ENCODE measurements at regions not wholly inside any gene's neighbourhood (a gene's known extent, or its start where the extent isn't known, plus 50 kb on each side); places are given as distances from the start of the nearest gene placed in this dataset.
A peak's percentile ranks its signal among the peaks of the same experiment; 100 is the strongest.
"Not testable (repeated sequence)": the region's sequence is repeated elsewhere in the genome, so short reads cannot be mapped to it uniquely, and the experiment has no call there.

- H3K36me3 Mint-ChIP-seq = peaks cover 11 to 21% of the 10 kb centered on the region in 2 donors
- H3K4me3 Mint-ChIP-seq = no peak overlapping the region
- peaks cover 10 to 32% (median 22%) of the 10 kb centered on the region in 7 donors for H3K9me3 Mint-ChIP-seq
- DNase-seq = no peak
- peaks cover 21 to 44% (median 36%) of the 10 kb centered on the region in 3 donors for H3K27me3 Mint-ChIP-seq
- H3K27ac Mint-ChIP-seq = no peak overlapping the region
- no peak for ATAC-seq (ENCODE audit: low read depth in 2 of 2)
- no peaks in the 10 kb centered on the region for H3K4me1 Mint-ChIP-seq
Measured at GRCh38 chr2:100692906-100693305, 127.0 kb upstream of the NPAS2 start.

GRCh38 chr2:100699131-100699530, 120.8 kb upstream of the NPAS2 start:
- DNase-seq (no peak), ATAC-seq (ENCODE audit: low read depth in 2 of 2) (no peak)
- Mint-ChIP-seq H3K4me3 (no peak overlapping the region), H3K4me1 (no peaks in the 10 kb centered on the region), H3K36me3 (peaks cover 11 to 24% of the 10 kb centered on the region in 2 donors), H3K9me3 (peaks cover 12 to 46% (median 26%) of the 10 kb centered on the region in 7 donors), H3K27me3 (peaks cover 21 to 24% (median 23%) of the 10 kb centered on the region in 3 donors), H3K27ac (peak overlapping the region in 1 of 6 donors; percentile 10)

GRCh38 chr2:100702438-100703109, 117.4 kb upstream of the NPAS2 start:
- H3K27ac Mint-ChIP-seq = peak overlapping the region in 1 of 6 donors; percentile 17
- peaks cover 23 to 35% (median 31%) of the 10 kb centered on the region in 3 donors for H3K27me3 Mint-ChIP-seq
- H3K4me3 Mint-ChIP-seq = no peak overlapping the region
- DNase-seq = no peak
- no peak for ATAC-seq (ENCODE audit: low read depth in 2 of 2)
- H3K4me1 Mint-ChIP-seq = no peaks in the 10 kb centered on the region
- H3K36me3 Mint-ChIP-seq = peaks cover 0 to 8% of the 10 kb centered on the region in 2 donors
- peaks cover under 1 to 18% (median 8%) of the 10 kb centered on the region in 7 donors for H3K9me3 Mint-ChIP-seq

- Mint-ChIP-seq H3K4me1 (no peaks in the 10 kb centered on the region), H3K27me3 (peaks cover 23 to 39% (median 31%) of the 10 kb centered on the region in 3 donors), H3K36me3 (peaks cover 0 to 7% of the 10 kb centered on the region in 2 donors), H3K27ac (no peak overlapping the region), H3K4me3 (no peak overlapping the region), H3K9me3 (peaks cover 0 to 12% (median 8%) of the 10 kb centered on the region in 7 donors)
- DNase-seq (no peak), ATAC-seq (ENCODE audit: low read depth in 2 of 2) (no peak)
Measured at GRCh38 chr2:100703213-100703612, 116.7 kb upstream of the NPAS2 start.

- DNase-seq (no peak), ATAC-seq (ENCODE audit: low read depth in 2 of 2) (no peak)
- no peaks in the 10 kb centered on the region for H3K4me1 Mint-ChIP-seq
- H3K9me3 Mint-ChIP-seq = peaks cover 0 to 10% (median 4%) of the 10 kb centered on the region in 7 donors
- peaks cover 0 to 7% of the 10 kb centered on the region in 2 donors for H3K36me3 Mint-ChIP-seq
- H3K4me3 Mint-ChIP-seq = no peak overlapping the region
- no peak overlapping the region for H3K27ac Mint-ChIP-seq
- H3K27me3 Mint-ChIP-seq = peaks cover 23 to 39% (median 31%) of the 10 kb centered on the region in 3 donors
Measured at GRCh38 chr2:100703739-100704138, 116.2 kb upstream of the NPAS2 start.

GRCh38 chr2:100704156-100704555, 115.8 kb upstream of the NPAS2 start:
- Mint-ChIP-seq H3K36me3 (peaks cover 0 to 7% of the 10 kb centered on the region in 2 donors), H3K4me1 (no peaks in the 10 kb centered on the region), H3K9me3 (peaks cover 0 to 10% (median 4%) of the 10 kb centered on the region in 7 donors), H3K27me3 (peaks cover 23 to 39% (median 31%) of the 10 kb centered on the region in 3 donors), H3K4me3 (no peak overlapping the region), H3K27ac (peak overlapping the region in 1 of 6 donors; percentile 22)
- no peak for ATAC-seq (ENCODE audit: low read depth in 2 of 2)
- no peak for DNase-seq

GRCh38 chr2:100704711-100705110, 115.2 kb upstream of the NPAS2 start:
- Mint-ChIP-seq H3K36me3 (peaks cover 0 to 7% of the 10 kb centered on the region in 2 donors), H3K4me3 (no peak overlapping the region), H3K9me3 (peaks cover 0 to 10% (median 4%) of the 10 kb centered on the region in 7 donors), H3K27ac (no peak overlapping the region), H3K4me1 (no peaks in the 10 kb centered on the region), H3K27me3 (peaks cover 23 to 39% (median 29%) of the 10 kb centered on the region in 3 donors)
- no peak for ATAC-seq (ENCODE audit: low read depth in 2 of 2)
- DNase-seq = no peak

- Mint-ChIP-seq H3K4me1 (no peaks in the 10 kb centered on the region), H3K9me3 (peaks cover 0 to under 1% (median 0%) of the 10 kb centered on the region in 7 donors), H3K27me3 (peaks cover 9 to 31% (median 13%) of the 10 kb centered on the region in 3 donors), H3K4me3 (no peak overlapping the region), H3K36me3 (no peaks in the 10 kb centered on the region), H3K27ac (peak overlapping the region in 1 of 6 donors; percentile 8)
- DNase-seq (no peak), ATAC-seq (ENCODE audit: low read depth in 2 of 2) (no peak)
Measured at GRCh38 chr2:100707016-100707947, 112.7 kb upstream of the NPAS2 start.

- H3K36me3 Mint-ChIP-seq = no peaks in the 10 kb centered on the region
- H3K4me1 Mint-ChIP-seq = no peaks in the 10 kb centered on the region
- H3K9me3 Mint-ChIP-seq = no peaks in the 10 kb centered on the region
- ATAC-seq (ENCODE audit: low read depth in 2 of 2) (no peak), DNase-seq (no peak)
- H3K4me3 Mint-ChIP-seq = no peak overlapping the region
- H3K27me3 Mint-ChIP-seq = peaks cover 8 to 39% (median 13%) of the 10 kb centered on the region in 3 donors
- H3K27ac Mint-ChIP-seq = no peak overlapping the region
Measured at GRCh38 chr2:100708333-100708732, 111.6 kb upstream of the NPAS2 start.

- Mint-ChIP-seq H3K9me3 (peaks cover 0 to 4% (median 0%) of the 10 kb centered on the region in 7 donors), H3K36me3 (no peaks in the 10 kb centered on the region), H3K27me3 (peaks cover 4 to 21% (median 9%) of the 10 kb centered on the region in 3 donors), H3K27ac (no peak overlapping the region), H3K4me1 (no peaks in the 10 kb centered on the region), H3K4me3 (no peak overlapping the region)
- DNase-seq (no peak), ATAC-seq (ENCODE audit: low read depth in 2 of 2) (no peak)
Measured at GRCh38 chr2:100713106-100713505, 106.8 kb upstream of the NPAS2 start.

GRCh38 chr2:100714396-100715010, 105.4 kb upstream of the NPAS2 start:
- DNase-seq; ATAC-seq (ENCODE audit: low read depth in 2 of 2); H3K27ac Mint-ChIP-seq; H3K4me1 Mint-ChIP-seq; H3K4me3 Mint-ChIP-seq; H3K36me3 Mint-ChIP-seq; H3K9me3 Mint-ChIP-seq: not testable (repeated sequence)
- peaks cover 4 to 21% (median 9%) of the 10 kb centered on the region in 3 donors for H3K27me3 Mint-ChIP-seq

- H3K36me3 Mint-ChIP-seq; H3K27ac Mint-ChIP-seq; H3K4me3 Mint-ChIP-seq; H3K9me3 Mint-ChIP-seq; DNase-seq; H3K4me1 Mint-ChIP-seq; ATAC-seq (ENCODE audit: low read depth in 2 of 2): not testable (repeated sequence)
- H3K27me3 Mint-ChIP-seq = peaks cover 4 to 21% (median 9%) of the 10 kb centered on the region in 3 donors
Measured at GRCh38 chr2:100715861-100716260, 104.1 kb upstream of the NPAS2 start.

GRCh38 chr2:100716581-100716980, 103.4 kb upstream of the NPAS2 start:
- Mint-ChIP-seq H3K36me3 (no peaks in the 10 kb centered on the region), H3K4me3 (no peak overlapping the region), H3K27me3 (peaks cover 9 to 21% (median 13%) of the 10 kb centered on the region in 3 donors), H3K4me1 (no peaks in the 10 kb centered on the region), H3K9me3 (peaks cover 0 to 4% (median 0%) of the 10 kb centered on the region in 7 donors), H3K27ac (no peak overlapping the region)
- ATAC-seq (ENCODE audit: low read depth in 2 of 2) (no peak), DNase-seq (no peak)

All from naive B cell (primary cell).